ENCODE measurements at regions not wholly inside any gene's neighbourhood (a gene's known extent, or its start where the extent isn't known, plus 50 kb on each side); places are given as distances from the start of the nearest gene placed in this dataset.
A peak's percentile ranks its signal among the peaks of the same experiment; 100 is the strongest.
"Not testable (repeated sequence)": the region's sequence is repeated elsewhere in the genome, so short reads cannot be mapped to it uniquely, and the experiment has no call there.

DNA sequence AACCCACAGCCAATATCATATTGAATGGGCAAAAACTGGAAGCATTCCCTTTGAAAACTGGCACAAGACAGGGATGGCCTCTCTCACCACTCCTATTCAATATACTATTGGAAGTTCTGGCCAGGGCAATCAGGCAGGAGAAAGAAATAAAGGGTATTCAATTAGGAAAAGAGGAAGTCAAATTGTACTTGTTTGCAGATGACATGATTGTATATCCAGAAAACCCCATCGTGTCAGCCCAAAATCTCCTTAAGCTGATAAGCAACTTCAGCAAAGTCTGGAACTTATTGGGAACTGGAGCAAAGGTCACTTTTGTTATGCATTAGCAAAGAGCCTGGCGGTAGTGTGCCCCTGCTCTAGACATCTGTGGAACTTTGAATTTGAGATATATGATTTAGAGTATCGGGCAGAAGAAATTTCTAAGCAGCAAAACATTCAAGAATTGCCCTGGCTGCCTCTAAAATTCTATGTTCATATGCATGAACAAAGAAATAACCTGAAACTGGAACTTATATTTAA, 53.4 kb upstream of the PSMA1 start:
- not testable (repeated sequence) for DNase-seq

DNA sequence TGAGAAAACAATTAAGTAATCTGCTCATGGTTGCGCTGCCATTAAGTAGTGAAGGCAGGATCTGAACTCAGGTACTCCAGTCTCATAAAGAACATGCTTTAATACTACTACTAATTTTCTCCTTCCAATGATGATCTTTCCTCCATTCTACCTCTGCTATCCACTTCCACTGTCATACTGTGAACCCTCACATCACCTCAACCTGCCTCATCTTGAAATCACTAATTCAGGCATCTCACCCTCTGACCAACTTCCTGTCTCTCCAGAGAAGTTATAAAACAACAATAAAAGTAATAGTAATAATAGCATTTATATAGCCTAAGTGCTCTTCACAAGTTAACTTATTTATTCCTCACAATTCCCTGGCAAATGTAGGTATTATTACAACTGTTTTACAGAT, 57.1 kb upstream of the PSMA1 start:
- no peak for DNase-seq

DNA sequence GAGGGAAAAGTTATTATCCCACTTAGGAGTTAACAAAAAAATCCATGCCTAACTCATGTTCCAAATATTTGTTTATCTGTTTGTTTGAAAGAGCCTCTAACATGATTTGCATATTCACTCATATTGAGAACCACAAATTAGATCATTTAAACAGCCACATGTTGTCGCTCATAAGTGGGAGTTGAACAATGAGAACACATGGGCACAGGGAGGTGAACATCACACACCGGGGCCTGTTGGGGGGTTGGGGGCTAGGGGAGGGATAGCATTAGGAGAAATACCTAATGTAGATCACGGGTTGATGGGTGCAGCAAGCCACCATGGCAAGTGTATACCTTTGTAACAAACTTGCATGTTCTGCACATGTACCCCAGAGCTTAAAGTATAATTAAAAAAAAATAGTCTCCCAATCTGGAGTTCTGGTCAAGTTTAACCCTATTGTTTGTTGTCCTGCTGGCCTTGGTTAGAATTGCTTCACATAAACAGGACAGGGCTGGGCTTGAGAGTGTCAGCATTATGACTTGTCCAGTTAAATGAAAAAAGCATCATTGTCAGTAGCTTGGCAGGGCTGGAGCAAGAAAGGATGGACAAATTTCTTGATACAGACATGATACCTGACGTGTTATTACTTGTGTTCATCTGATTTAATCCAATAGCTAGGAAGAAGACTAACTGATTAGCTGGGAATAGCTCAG, 57.8 kb upstream of the PSMA1 start:
- no peak for DNase-seq

DNA sequence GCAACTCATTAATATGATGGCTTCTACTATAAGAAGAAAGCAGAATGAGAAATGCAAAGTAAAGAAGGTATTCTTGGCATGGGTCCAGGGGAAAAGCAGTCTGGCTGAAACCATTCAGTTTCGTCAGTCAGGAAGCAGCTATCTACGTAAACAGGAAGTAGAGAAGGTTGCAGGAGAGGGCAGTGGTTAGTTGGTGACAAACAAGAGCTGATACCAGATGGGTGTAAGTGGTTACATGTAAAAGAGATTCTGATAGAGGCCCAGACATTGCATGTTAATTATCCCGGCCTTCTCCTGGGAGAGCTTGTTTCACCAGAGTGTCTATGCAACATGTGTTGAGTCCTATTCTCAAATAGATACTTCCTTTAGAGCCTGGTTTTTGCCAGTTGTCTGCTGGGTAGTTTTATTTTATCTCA, 58.4 kb upstream of the PSMA1 start:
- DNase-seq = peak; percentile 39

DNA sequence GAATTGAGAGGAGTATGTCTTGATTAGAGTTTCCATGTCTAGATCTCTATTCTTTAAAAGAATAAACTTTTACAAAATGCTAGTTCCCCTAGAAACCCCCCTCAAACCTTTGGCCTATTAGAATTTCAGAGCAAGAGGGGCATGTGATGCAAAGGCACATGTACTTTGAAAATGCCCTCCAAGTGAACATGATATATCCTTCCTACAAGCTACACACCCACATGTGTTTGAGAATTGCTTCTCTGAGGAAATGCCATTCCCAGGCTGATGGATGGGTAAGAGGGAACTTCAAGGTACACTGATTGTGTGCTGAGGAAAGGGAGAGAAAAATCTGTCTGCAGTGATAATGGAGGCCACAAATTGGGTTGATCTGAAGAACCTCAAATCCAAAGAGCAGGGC, 59.5 kb upstream of the PSMA1 start:
- no peak for DNase-seq

DNA sequence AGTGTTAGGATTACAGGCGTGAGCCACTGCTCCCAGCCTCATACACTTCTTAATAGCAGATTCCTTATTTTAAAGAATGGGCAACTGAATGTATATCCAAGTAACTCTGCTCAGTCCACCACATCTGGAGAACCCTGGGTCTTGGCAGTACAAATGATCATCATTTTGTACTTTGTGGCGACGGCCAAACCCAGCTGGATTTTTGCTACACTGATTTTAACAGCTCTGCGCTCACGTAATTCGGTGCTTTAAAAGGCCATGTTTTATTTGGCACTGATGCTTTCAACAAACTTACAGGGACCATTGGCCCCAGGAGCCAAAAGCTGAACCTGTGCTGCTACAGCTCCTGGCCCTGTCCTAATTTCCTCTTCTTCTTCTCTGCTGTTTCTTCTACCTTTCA, 60.8 kb upstream of the PDE3B start:
- DNase-seq = no peak

DNA sequence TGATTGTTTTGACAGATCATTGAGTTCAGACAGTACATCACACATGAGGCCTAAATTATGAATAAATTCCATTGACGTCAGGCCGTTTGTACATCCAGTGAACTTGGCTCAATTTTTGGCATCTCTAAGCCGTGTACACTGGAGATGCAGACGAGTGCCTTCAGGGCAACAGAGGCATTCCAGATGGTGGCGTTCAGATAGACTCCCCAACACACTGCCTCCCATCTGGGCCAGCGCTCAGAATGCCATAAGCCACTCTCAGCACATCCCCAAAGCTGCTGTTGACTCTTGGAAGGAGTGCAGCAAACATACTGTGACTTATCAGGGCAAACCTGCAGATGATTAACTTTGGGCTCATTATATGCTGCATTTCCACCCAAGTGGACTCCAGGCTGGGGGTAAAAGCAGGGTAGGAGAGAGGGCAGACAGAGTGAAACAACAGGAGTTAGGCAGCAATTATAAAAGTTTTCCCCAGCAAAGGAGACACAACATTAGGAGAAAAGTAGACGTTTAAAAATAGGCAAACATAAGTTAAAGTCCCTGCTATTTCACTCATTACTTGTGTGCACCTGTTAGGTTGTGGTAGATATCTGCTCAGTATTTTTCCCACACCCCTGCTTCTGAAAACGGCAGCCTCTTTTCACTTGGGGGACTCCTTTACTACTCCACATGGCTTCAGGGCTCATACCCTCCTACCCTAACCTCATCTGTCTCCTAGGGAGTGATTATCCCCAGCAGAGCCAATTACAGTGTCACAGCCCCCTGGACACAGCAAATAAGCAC, 60.2 kb upstream of the PDE3B start:
- DNase-seq = peak; percentile 9

DNA sequence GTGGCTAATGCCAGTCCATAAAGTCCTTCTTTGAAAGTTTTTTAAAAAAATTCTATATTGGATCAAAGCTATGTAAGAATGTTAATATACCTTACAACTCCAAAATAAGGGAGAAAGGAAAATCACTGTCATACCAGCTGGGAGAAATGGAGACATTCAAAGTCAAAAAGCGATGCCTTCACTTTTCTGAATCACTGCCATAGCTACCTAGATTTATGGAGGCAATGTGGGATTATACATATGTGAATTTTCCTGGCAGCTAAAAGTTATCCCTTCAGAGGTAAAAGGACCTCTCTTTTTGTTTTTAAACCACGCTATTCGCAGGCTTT, 59.6 kb upstream of the PDE3B start:
- DNase-seq = no peak

DNA sequence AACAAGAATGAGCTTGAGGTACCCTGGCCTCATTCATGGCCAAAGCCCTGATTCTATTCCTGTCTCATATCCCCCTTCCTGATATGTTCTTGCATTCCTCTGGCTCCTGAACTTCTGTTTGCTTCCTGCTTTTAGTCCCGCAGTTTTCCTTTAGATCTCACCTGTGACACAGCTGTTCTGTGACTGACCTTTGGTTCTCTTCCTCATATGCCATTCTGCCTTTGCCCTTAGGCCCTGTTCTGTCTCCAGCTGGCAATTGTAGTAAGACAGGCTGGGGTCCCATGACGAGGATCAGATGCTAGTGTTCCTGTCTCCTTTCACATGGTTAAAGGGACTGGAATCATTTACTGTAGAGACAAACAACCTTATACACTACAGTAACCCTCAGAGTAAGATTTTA, 59.0 kb upstream of the PDE3B start:
- peak; percentile 62 for DNase-seq

DNA sequence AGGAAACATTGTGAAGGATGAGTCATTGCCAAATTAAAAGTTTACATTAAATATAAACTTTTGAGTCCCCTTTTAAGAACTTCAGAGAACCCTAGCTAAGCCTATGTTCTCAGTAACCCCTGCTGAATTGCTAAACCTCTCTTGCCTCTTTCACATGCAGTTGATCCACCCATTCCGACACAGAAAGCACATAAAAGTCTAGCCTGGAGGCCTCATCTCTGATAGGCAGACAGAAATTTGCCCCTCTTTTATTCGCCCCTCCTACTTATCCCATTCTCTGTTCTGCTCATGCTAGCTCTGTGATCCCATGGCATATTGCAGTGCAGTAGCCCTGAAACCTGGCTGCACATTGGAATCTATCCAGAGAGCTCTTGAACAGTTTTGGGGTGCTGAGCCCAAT, 58.2 kb upstream of the PDE3B start:
- no peak for DNase-seq

DNA sequence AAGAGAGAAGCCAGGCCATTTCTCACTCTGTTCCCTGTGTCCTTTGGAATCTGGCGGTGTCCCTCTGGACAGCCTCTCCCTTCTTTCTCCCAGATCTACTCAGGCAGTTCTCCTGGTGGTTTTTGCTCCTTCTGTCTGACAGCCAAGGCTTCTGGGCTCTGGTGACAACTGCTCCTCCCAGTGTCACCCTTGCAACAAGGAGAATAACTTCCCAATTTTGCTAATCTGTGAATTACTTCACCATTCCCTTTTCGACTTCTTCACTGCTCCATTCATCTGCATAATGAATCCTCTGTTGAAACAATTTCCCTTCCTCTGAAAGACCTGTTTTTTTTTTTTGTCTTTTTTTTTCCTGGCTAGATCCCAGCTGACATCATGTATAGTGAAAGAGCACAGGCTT, 56.3 kb upstream of the PDE3B start:
- DNase-seq = no peak

DNA sequence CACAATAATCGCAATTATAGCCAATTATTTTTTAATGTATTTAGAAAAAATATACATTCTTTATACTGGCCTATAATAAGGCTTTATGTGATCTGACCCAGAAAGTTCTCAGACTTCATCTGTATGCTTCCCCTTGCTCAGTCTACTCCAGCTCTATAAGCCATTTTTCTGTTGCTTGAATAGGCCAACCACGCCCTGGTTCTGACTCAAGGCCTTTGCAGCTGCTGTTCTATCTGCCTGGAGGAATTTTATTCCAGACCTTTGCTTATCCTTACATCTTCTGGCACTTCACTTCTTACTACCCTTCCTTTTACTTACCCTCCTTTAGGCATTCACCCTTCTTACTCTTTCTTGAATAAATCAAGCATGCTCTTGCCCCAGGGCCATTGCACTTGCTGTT, 54.9 kb upstream of the PDE3B start:
- no peak for DNase-seq

DNA sequence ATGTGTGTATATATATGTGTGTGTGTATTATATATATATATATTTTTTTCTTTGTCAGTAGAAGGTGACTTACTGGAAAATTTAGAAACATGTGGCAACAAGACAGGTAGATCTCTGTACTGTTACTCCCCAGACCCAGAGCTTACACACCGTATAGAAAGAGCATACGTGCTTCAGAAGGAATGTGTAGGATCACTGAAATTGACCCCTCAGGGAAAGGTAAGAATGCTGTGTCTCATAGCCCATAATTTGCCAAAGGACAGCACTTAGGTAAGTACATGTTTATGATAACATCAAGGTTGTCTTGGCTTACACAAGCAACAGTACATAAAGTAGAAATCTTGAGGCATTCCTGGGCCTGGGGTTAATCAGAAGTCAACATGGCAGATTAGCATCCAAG, 54.2 kb upstream of the PDE3B start:
- DNase-seq = no peak

DNA sequence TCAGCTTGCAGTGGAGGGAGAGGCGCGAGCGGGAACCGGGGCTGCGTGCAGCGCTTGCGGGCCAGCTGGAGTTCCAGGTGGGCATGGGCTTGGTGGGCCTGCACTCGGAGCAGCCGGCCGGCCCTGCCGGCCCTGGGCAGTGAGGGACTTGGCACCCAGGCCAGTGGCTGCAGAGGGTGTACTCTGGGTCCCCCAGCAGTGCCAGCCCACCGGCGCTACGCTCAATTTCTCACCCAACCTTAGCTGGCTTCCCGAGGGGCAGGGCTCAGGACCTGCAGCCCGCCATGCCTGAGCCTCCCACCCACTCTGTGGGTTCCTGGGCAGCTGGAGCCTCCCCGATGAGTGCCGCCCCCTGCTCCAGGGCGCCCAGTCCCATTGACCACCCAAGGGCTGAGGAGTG, 52.6 kb upstream of the PDE3B start:
- DNase-seq = not testable (repeated sequence)

DNA sequence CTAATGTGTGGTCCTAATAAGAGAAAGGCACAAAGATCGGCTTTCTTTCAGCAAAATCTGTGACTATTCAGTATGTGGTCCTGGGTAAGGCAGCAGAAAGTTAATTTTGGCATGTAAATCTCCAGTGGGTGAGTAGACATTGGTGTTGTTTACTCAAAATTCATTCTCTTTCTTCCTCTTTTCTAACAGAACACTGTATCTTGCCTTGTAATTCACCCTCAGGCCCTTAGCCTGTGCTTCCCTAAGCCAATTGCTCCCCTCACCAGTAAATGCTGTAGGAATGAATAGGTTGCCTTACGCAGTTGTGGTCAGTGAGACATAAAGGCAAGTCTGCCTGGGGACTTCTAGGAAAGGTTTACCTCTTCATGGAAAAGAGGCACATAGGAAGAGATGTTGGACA, 49.9 kb upstream of the PDE3B start:
- no peak for DNase-seq

Data from NCI-H69 (cell line).